NCI-H526 treated with DMSO at 0.1 percent for 48 hours (cell line): ENCODE measurements at regions not wholly inside any gene's neighbourhood (a gene's known extent, or its start where the extent isn't known, plus 50 kb on each side); places are given as distances from the start of the nearest gene placed in this dataset.

Experiments used
- DNase-seq: peaks from one replicate; lab custom pipeline; 2025; lab: John Stamatoyannopoulos, UW

- DNase-seq, result no peak
These were observed 133.4 kb upstream of the OSR1 start for GRCh38 chr2:19491796-19492195.

DNA sequence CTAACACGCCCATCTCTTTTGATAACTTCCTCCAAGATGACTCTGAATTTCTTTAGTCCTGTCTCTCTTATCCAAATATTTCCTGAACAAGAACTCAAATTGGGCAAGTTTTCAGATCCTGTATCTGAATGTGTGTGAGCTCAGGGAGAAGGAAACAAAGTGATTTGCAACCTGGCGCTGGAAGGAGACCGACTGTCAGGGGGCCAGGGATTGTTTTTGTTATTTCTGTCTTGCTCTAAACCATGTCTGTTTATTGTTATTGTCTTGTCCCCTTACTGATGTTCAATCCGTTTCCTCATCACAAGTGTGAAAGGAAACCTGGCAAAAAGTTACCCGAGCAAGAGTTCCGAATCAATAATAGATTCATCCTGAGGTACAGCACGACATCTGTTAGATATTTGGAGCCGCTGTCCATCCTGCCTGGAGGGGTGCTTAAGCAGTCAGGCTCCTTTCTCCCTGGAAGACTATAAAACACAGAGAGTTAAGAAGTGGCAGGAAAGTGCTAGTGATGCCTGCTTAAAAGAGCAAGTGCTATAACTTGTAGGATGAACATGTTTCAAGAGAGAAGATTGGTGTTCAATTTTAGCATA is 132.5 kb upstream of the OSR1 start:
- DNase-seq, result no peak

DNA sequence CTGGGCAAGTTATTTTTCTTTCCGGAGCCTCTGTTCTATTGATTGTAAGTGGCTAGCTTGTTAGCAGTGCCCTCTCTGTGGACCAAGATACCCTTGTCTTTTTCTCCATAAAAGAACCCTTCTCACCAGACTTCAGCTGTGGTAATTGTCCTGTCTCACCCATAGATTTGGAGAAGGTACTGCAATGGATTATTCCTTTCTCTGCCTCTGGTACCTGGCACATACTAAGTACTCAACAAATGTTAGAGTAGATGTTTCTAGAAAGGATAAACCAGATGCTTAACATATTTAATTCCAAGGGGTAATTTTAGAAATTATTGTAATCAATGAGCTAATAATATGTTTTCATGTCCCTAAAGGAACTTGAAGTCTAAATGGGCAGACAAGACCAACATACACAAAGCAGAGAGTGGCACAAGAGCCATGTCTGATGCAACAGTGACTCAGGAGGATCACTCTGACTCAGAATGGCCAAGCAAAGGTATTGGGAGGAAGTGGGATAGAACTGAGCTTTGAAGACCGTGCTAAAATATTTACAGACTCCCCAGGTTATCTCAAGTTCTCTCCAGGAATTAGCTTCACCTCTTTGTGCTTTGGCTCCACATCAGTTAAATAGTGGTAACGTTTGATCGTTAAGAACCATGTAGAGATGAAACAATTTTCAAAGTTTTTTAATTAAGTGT is 129.7 kb upstream of the OSR1 start:
- no peak for DNase-seq

GRCh38 chr2:19484736-19485135 is 126.3 kb upstream of the OSR1 start:
- DNase-seq, result no peak

DNA sequence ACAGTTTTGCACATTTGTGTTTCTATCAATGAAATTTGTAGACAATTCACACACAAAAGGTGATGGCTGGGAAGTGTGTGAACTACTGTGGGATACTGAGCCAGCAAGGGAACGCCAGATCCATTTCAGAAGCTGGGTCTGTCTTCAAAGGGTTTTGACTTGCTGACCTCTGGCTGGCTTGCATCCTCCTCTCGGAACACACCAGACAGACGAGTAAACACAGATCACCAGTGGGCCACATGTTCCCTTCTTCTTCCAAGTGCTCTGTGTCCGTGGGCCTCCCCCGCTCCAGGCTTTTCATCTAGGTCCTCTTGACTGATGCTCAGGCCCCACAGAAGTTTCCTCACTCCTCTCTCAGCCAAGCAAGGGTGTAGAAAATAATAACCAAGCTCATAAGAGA is 122.2 kb upstream of the OSR1 start:
- DNase-seq, result no peak

DNA sequence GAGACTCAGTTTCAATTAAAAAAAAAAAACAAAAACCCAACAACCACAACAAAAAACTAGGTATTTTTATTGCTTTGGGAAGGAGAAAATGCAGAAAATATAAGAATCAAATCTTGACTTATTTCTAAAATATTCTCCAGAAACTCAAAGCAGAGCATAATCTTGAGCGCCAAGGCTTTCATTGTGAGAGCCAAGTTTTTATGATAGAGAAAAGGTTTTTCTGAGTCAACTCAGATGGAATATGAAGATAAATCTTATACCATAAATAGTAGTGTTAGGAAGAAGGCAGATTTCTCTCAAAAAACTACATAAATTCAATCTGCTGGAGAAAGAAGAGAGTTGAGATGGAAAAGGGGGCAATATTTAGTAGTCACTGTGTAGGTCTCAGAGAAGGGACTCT is 121.2 kb upstream of the OSR1 start:
- DNase-seq, result no peak

GRCh38 chr2:19478409-19478808 is 120.0 kb upstream of the OSR1 start:
- DNase-seq, result no peak

DNA sequence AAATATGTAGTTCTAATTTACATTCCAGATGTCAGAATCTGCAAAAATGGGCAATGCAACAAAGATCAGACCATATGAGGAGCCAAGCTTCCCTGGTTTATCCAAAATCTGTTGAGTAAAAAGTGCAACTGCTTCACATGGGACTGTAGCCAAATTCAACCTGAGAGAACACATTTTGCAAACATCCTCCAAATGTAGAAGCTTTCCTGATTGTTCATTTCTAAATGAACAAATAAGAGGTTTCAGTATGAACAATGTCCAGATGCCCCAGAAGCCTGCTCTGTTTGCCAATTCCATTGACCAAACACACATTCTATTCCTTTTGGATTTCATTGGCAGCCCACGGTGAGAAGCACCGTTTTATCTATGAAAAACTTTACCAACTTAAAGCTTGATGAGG is 117.9 kb upstream of the OSR1 start:
- DNase-seq, result no peak

GRCh38 chr2:19474128-19474527 is 115.7 kb upstream of the OSR1 start:
- no peak for DNase-seq

DNA sequence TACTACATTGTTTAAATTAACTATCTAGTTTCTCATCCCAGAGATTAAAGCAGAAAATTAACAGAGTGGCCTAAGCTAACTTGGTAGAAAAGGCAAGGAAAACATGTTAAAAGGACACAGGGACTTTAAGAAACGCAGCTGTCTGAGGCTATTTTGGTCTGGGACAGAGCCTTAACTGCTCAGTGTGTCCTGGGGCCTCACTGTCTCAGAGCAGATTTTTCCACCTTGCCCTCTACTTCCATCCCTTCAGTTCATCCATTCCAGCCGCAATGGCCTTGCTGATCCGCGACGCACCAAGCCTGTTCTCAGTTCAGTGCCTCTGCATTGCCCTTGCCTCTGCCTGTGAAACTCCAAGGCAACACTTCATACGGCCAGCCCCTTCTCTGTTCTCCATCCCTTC is 114.9 kb upstream of the OSR1 start:
- DNase-seq, result no peak

DNA sequence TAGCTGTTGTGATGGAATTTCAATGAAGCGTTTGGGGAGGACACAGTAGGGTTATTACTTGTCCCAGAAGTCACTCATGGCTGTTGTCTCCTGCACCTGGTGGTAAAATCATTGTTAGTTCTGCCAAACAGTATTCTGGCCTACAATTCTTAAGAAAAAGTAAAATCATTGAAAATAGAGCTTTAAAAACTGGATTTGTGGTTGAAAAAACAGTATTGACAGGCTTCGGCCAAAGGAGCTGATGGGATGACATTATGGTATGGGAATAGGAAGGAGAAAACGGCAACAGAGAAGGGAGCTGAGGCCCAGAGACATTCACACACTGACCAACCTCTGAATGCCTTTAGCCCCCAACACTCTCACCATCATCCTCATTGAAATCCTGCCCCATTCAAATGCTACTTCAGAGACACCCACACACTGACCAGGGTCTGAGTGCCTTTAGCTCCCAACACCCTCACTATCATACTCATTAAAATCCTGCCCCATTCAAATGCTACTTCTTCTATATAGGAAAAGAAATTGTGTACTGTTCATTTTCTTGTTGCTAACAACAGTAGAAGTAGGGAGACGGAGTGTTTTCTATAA is 114.1 kb upstream of the OSR1 start:
- DNase-seq, result no peak

DNA sequence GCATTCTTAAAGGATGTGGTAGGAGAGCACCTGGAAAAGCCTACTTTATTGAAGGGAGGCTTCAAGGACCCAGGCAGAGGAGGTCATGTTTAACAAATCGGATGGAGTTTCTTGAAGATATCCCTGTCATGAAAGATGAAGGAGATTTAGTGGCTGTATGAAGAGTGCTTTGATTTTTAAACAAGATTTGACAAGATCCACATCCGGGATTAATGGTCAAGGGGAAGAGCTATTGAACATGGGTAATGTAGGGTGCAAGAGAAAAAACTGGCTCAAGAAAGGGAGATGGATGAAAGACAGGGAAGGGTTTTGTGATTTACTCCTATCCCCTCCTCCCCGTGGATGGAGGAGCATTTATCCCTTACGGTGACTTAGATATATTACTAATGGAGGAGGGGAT is 113.1 kb upstream of the OSR1 start:
- DNase-seq, result no peak

DNA sequence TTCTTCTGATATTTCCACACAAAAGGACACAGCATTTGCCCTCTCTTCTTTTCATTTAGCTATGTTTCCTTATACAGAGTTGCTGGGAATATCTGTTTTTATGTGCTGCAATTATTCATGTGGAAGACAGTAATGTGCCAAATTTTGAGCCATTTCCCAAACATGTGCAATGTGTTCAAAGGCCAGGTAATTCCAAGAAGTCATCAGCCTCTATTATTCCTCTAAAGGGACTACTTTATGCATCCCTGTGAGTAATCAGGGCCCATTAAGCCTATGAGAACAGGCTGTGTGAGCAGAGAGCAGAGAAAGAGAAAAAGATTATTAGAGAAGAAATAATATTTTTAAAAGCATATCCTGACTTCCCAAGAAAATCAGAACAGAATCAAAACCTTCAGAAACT is 107.6 kb upstream of the OSR1 start:
- DNase-seq, result no peak

GRCh38 chr2:19462256-19462645 is 103.8 kb upstream of the OSR1 start:
- no peak for DNase-seq

- no peak for DNase-seq
These were observed 103.3 kb upstream of the OSR1 start for GRCh38 chr2:19461504-19462255.

DNA sequence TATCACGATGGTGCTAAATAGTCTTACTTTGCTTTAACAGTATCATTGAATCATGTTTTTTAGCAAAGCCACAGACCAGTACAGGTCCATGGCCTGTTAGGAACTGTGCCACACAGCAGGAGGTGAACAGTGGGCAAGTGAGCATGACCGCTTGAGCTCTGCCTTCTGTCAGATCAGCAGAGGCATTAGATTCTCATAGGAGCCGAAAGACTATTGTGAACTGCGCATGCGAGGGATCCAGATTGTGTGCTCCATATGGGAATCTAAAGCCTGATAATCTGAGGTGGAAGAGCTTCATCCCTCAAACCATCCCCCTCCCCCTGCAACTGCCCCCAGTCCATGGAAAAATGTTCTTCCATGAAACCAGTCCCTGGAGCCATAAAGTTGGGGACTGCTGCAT is 102.3 kb upstream of the OSR1 start:
- DNase-seq, result no peak

DNA sequence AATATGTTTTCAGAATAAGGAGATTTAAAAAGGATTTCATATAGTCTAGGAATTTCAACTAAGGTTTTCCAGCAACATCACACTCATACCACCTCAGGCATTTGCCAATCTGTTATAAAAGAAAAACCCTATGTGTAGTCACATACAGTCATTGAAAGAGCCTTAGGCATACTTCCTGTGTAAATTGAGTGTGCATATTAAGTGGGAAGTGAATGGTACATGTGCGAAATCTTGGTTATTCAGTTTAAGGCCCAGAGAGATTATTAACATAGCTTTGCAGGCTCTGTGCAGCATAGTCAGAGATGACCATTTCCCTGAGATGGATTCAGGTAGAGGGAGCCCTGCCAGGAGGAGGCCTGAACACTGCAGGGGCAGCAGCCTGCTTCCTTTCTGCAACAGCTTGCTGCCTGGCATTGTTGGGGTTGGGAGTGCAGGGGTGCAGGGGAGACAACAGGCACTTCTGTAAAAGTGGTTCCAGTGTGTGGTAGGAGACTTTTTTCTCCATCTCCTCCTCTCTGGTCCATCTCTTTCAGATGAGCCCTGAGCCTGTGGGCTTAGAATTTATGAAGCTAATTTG is 100.1 kb upstream of the OSR1 start:
- DNase-seq, result no peak

DNA sequence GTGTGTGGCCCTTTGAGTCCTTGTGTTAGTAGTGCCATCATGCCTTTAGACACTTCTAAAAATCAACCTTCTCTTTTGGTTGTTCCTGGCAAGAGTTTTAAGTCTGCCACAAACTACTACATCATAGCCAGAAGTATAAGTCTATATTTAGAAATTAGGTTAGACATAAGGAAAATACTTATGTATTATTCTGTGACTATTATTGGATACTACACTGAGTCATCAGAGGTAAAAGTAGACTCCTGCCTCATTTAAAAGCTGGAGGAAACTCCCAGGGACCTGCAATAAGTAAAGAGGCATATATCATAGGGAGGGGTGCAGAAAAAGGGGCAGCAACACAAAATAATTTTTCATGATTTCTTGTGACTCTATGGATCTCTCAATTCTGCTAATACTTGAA is 99.4 kb upstream of the OSR1 start:
- no peak for DNase-seq

GRCh38 chr2:19456705-19457309 is 98.4 kb upstream of the OSR1 start:
- no peak for DNase-seq

DNA sequence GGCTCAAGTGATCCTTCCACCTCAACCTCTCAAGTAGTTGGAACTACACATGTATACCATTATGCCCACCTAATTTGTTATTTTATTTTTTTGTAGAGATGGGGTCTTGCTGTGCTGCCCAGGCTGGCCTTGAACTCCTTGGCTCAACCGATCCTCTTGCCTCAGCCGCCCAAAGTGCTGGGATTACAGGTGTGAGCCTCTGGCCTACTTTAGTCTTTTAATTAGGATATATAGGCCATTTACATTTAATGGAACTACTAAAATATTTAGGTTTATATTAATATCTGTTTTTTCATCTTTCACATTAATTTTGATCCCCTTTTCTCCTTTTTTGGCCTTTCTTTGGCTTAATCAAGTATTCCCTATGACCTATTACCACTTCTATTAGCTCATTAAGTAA is 95.7 kb upstream of the OSR1 start:
- DNase-seq, result no peak

DNA sequence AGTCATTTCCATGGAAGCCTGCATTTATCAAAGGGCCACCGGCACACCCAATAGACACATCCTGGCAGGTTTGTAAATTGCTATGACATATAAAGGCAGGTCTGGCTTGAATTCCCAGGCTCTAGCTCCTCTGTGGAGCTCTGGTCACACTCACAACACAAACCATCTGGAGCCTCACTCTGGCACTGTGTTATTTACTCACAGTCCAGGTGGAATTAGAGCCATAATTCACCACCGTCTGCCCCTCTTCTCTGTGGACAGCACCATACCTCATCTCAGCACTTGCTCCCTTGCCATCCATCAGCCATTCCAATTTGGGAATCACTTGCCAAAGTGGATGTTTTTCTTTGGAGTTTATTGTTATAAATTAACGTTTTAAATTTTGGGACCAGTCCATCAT is 84.3 kb upstream of the OSR1 start:
- no peak for DNase-seq

- no peak for DNase-seq
These were observed 80.7 kb upstream of the OSR1 start for GRCh38 chr2:19439081-19439480.
